MCF 10A (cell line): ENCODE measurements at regions not wholly inside any gene's neighbourhood (a gene's known extent, or its start where the extent isn't known, plus 50 kb on each side); places are given as distances from the start of the nearest gene placed in this dataset.

Experiments
- BruUV-seq: library from RNA; stranded (reverse); fragments of 400-500 nt; replicated peaks from 2 replicates; lab custom pipeline; 2021; lab: Mats Ljungman, UMichigan
- CTCF ChIA-PET: fragments of 300-600 bp; sonication (Branson Sonifier 250); formaldehyde crosslinking; extraction: SDS; loops from one replicate; lab custom pipeline; 2021; ENCODE audit warnings: antibody characterized with exemption, inconsistent platforms; lab: Yijun Ruan, JAX
- POLR2A ChIA-PET: fragments of 300-600, 350-650 bp; sonication (Branson Sonifier 250); formaldehyde crosslinking; extraction: SDS; loops from one replicate; lab custom pipeline; 2020; ENCODE audit warnings: antibody characterized with exemption, inconsistent platforms; lab: Yijun Ruan, JAX
- DNase-seq: peaks from one replicate; pipeline ENCODE4 v3.0.0-alpha.2; 2018; ENCODE audit not compliant: unreplicated experiment
- H3K27ac Mint-ChIP-seq: one replicate; pipeline ENCODE4 v1.8.0; 2022; ENCODE audit warnings: mild to moderate bottlenecking, low read depth, mixed read lengths; ENCODE audit not compliant: unreplicated experiment
- H3K27me3 Mint-ChIP-seq: one replicate; pipeline ENCODE4 v1.8.0; 2022; ENCODE audit warnings: mixed read lengths; ENCODE audit not compliant: insufficient read depth, unreplicated experiment
- H3K36me3 Mint-ChIP-seq: one replicate; pipeline ENCODE4 v1.8.0; 2022; ENCODE audit warnings: mild to moderate bottlenecking, moderate library complexity, mixed read lengths; ENCODE audit not compliant: insufficient read depth, unreplicated experiment
- H3K4me1 Mint-ChIP-seq: one replicate; pipeline ENCODE4 v1.8.0; 2022; ENCODE audit warnings: mixed read lengths; ENCODE audit not compliant: insufficient read depth, unreplicated experiment
- H3K4me3 Mint-ChIP-seq: one replicate; pipeline ENCODE4 v1.8.0; 2022; ENCODE audit warnings: mild to moderate bottlenecking, moderate library complexity, mixed read lengths; ENCODE audit not compliant: unreplicated experiment
- H3K9me3 Mint-ChIP-seq: one replicate; pipeline ENCODE4 v1.8.0; 2022; ENCODE audit warnings: mixed read lengths; ENCODE audit not compliant: unreplicated experiment
- CTCF ChIP-seq: fragments of 200-600 bp; IDR thresholded peaks from one replicate; pipeline ENCODE4 v1.8.0; 2022; ENCODE audit warnings: antibody characterized with exemption, mild to moderate bottlenecking; ENCODE audit not compliant: unreplicated experiment
- intact Hi-C: fragments of 100-400 bp; cut with micrococcal nuclease; formaldehyde crosslinking; loops from 2 replicates; pipeline ENCODE4 v1.14.1; 2022

- no peak for DNase-seq
- BruUV-seq, result no TSS peak
- Mint-ChIP-seq H3K27me3 (no peaks in the 10 kb centered on the region), H3K36me3 (no peaks in the 10 kb centered on the region), H3K4me3 (no peak overlapping the region), H3K27ac (no peak overlapping the region), H3K4me1 (no peaks in the 10 kb centered on the region), H3K9me3 (peaks cover 3% of the 10 kb centered on the region)
- intact Hi-C loops, result no loop called here
- ChIA-PET CTCF (interaction anchor here (0.6 to 1.1 kb wide), 2 partner anchors 66 to 987 kb away, joined by 3 to 4 read pairs; no protein-coding TSS in a partner anchor), POLR2A (no interaction called here)
- TF ChIP-seq CTCF, result no peak
Measured at GRCh38 chr1:177547200-177547599, 376.4 kb downstream of the BRINP2 start.

GRCh38 chr1:177546346-177546745, 375.6 kb downstream of the BRINP2 start:
- DNase-seq, result no peak
- ChIA-PET POLR2A (no interaction called here), CTCF (interaction anchor here (1.0 to 1.1 kb wide), 2 partner anchors 395 to 986 kb away, joined by 3 read pairs; no protein-coding TSS in a partner anchor)
- H3K36me3 Mint-ChIP-seq, result no peaks in the 10 kb centered on the region
- no peak overlapping the region for H3K27ac Mint-ChIP-seq
- no peak overlapping the region for H3K4me3 Mint-ChIP-seq
- no peaks in the 10 kb centered on the region for H3K4me1 Mint-ChIP-seq
- no TSS peak for BruUV-seq
- no peak for TF ChIP-seq CTCF
- H3K9me3 Mint-ChIP-seq, result no peaks in the 10 kb centered on the region
- H3K27me3 Mint-ChIP-seq, result no peaks in the 10 kb centered on the region
- intact Hi-C loops, result no loop called here

GRCh38 chr1:177526201-177526600, 355.4 kb downstream of the BRINP2 start:
- CTCF ChIA-PET, result interaction anchor here (0.6 to 1.0 kb wide), 4 partner anchors 12 to 1476 kb away, joined by 3 to 4 read pairs (median 4); no protein-coding TSS in a partner anchor
- Mint-ChIP-seq H3K4me3 (no peak overlapping the region), H3K9me3 (no peaks in the 10 kb centered on the region), H3K36me3 (no peaks in the 10 kb centered on the region), H3K27ac (no peak overlapping the region), H3K4me1 (no peaks in the 10 kb centered on the region), H3K27me3 (peaks cover 14% of the 10 kb centered on the region)
- no TSS peak for BruUV-seq
- no peak for DNase-seq
- intact Hi-C loops, result no loop called here
- POLR2A ChIA-PET, result no interaction called here
- no peak for TF ChIP-seq CTCF

GRCh38 chr1:177525176-177525575, 354.4 kb downstream of the BRINP2 start:
- ChIA-PET POLR2A (interaction anchor here (0.6 kb wide), 1 partner anchor 1033 kb away, joined by 3 read pairs; no protein-coding TSS in a partner anchor), CTCF (interaction anchor here (1.0 kb wide), 1 partner anchor 1477 kb away, joined by 4 read pairs; no protein-coding TSS in a partner anchor)
- H3K4me3 Mint-ChIP-seq, result no peak overlapping the region
- no TSS peak for BruUV-seq
- H3K36me3 Mint-ChIP-seq, result no peaks in the 10 kb centered on the region
- no peak overlapping the region for H3K27ac Mint-ChIP-seq
- no peak for DNase-seq
- peaks cover 14% of the 10 kb centered on the region for H3K27me3 Mint-ChIP-seq
- no peak for TF ChIP-seq CTCF
- H3K4me1 Mint-ChIP-seq, result no peaks in the 10 kb centered on the region
- no peaks in the 10 kb centered on the region for H3K9me3 Mint-ChIP-seq
- intact Hi-C loops, result no loop called here
